ENCODE measurements at regions not wholly inside any gene's neighbourhood (a gene's known extent, or its start where the extent isn't known, plus 50 kb on each side); places are given as distances from the start of the nearest gene placed in this dataset.

Small RNAs in the stretch of these regions (small RNA-seq; reads per million reads assigned to genes)
- 0 reads per million in 3 experiments for gene RNU6-730P (ENCODE audit: insufficient read depth in 2 of 3, insufficient read length in 3 of 3, low read depth in 2 of 3, low replicate concordance in 1 of 3)
